Right atrium auricular region (tissue), 2 donors: ENCODE measurements at regions not wholly inside any gene's neighbourhood (a gene's known extent, or its start where the extent isn't known, plus 50 kb on each side); places are given as distances from the start of the nearest gene placed in this dataset.

Experiments used
- DNase-seq: peaks from one replicate; pipeline ENCODE4 v3.0.0-alpha.2; 2019; ENCODE audit warnings: low spot score
- H3K27ac ChIP-seq, 2 donors: fragments of 200-600 bp; sonication (generic); 1 replicate in 1 of 2; 2 replicates in 1 of 2; pipeline ENCODE4 v1.5.1; 2016 to 2019
- H3K27me3 ChIP-seq, 2 donors: fragments of 200-600 bp; sonication (generic); one replicate each; pipeline versions ENCODE4 v1.5.1 to v1.6.0; 2017 to 2019
- H3K36me3 ChIP-seq: fragments of 200-600 bp; sonication (generic); one replicate; pipeline ENCODE4 v1.5.1; 2016
- H3K4me1 ChIP-seq, 2 donors: fragments of 200-600 bp; sonication (generic); one replicate each; pipeline versions ENCODE4 v1.5.1 to v1.6.0; 2017 to 2019
- H3K4me3 ChIP-seq, 2 donors: fragments of 200-600 bp; sonication (generic); 1 replicate in 1 of 2; 2 replicates in 1 of 2; pipeline ENCODE4 v1.5.1; 2017 to 2019; ENCODE audit warnings: mild to moderate bottlenecking in 1 of 2, moderate library complexity in 1 of 2
- H3K9me3 ChIP-seq, 2 donors: fragments of 200-600 bp; sonication (generic); one replicate each; pipeline ENCODE4 v1.5.1; 2019
- TF ChIP-seq, protein P1 (sequence below), 2 donors: fragments of 200-600 bp; sonication (generic); IDR thresholded peaks; one replicate each; pipeline ENCODE4 v1.5.1; 2019; ENCODE audit warnings: antibody characterized with exemption in 2 of 2

DNA sequence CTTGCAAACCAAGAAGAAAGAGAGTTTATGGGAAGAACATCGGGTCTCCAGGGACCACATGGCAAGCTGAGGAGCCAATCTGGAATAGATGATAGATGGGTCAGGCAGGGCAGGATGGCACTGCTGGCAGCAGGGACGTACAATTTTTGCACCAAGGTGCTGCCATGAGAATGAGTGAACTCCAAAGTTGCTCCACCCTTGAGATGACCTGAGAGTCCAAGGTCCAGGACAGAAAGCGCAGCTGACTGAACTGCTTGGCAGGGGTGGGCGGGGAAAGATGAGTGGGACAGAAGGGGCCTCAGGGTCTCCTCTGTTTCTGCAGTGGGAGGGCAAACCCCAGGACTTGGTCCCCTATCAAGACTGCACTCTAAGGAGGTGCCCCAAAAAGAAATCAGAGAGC is 136.7 kb upstream of the GSC start:
- Histone ChIP-seq H3K4me1 (no peaks in the 10 kb centered on the region), H3K27me3 (no peaks in the 10 kb centered on the region), H3K4me3 (no peak overlapping the region), H3K9me3 (no peaks in the 10 kb centered on the region), H3K27ac (no peak overlapping the region), H3K36me3 (no peaks in the 10 kb centered on the region)
- TF ChIP-seq, protein P1, sequence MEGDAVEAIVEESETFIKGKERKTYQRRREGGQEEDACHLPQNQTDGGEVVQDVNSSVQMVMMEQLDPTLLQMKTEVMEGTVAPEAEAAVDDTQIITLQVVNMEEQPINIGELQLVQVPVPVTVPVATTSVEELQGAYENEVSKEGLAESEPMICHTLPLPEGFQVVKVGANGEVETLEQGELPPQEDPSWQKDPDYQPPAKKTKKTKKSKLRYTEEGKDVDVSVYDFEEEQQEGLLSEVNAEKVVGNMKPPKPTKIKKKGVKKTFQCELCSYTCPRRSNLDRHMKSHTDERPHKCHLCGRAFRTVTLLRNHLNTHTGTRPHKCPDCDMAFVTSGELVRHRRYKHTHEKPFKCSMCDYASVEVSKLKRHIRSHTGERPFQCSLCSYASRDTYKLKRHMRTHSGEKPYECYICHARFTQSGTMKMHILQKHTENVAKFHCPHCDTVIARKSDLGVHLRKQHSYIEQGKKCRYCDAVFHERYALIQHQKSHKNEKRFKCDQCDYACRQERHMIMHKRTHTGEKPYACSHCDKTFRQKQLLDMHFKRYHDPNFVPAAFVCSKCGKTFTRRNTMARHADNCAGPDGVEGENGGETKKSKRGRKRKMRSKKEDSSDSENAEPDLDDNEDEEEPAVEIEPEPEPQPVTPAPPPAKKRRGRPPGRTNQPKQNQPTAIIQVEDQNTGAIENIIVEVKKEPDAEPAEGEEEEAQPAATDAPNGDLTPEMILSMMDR (IDR thresholded peaks at IDR 0.05), result no peak
- no peak for DNase-seq

DNA sequence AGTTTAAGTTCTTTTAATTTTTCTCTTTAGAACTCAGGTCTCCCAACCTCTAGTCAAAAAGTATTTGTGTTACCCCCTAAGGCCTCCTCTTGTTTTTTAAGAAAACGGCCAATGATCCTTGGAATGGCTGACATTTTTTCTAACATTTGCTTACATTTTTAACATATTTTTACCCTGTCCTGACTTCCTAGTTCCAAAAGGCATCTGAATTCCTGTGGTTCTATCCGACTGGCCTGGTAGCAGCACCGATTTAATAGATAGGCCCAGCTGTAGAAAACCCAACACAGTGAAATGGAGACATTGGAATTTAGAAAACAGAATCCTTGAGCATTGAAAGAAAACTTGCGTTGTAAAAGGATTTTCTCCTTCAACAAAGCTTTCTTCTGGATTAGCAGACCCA is 134.7 kb upstream of the GSC start:
- DNase-seq, result no peak
- TF ChIP-seq, protein P1 (IDR thresholded peaks at IDR 0.05), result no peak
- no peak overlapping the region for H3K4me3 ChIP-seq
- no peaks in the 10 kb centered on the region for H3K27me3 ChIP-seq
- no peaks in the 10 kb centered on the region for H3K9me3 ChIP-seq
- H3K4me1 ChIP-seq, result no peaks in the 10 kb centered on the region
- H3K36me3 ChIP-seq, result no peaks in the 10 kb centered on the region
- no peak overlapping the region for H3K27ac ChIP-seq

DNA sequence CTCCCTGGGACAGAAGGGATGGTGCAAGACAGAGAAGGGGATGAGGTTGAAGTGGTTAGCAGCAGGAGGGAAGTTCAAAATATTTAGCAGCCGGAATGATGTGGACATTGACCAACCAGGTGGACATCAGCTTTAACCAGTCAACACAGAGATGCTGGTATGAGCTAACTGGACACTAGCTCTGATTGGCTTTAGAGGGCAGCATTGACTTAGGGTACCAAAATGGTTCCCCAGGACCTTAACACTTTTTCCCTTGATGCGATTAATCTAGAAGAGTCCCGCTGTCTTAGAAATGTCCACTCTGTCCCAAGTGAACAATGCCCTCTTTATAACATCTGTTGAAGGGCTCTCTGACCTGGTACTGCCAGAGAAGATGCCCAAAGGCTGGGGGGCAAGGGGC is 134.0 kb upstream of the GSC start:
- Histone ChIP-seq H3K27ac (no peak overlapping the region), H3K36me3 (no peaks in the 10 kb centered on the region), H3K27me3 (no peaks in the 10 kb centered on the region), H3K4me3 (no peak overlapping the region), H3K9me3 (no peaks in the 10 kb centered on the region), H3K4me1 (no peaks in the 10 kb centered on the region)
- no peak for DNase-seq
- TF ChIP-seq, protein P1 (IDR thresholded peaks at IDR 0.05), result no peak

DNA sequence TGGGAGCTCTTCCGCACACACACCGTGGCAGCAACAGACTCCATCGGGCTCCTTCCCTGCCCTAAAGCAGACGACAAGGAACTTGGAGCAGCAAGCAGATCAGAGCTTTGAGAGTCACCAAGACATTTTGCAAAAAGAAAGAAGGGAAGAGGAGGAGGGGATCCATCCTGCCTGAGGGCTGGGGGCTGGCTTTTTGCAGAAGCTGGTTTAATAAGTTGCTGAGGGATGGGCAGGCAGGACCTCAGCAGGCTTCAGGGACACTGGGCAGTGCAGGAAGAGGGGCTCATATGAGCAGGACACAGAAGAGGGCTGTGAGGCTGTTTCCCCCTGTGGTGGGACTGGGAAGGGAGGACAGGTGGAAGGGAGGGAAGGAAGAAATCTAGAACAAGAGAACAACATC is 133.4 kb upstream of the GSC start:
- H3K27me3 ChIP-seq, result no peaks in the 10 kb centered on the region
- DNase-seq, result no peak
- H3K27ac ChIP-seq, result no peak overlapping the region
- H3K36me3 ChIP-seq, result no peaks in the 10 kb centered on the region
- H3K4me1 ChIP-seq, result no peaks in the 10 kb centered on the region
- no peaks in the 10 kb centered on the region for H3K9me3 ChIP-seq
- H3K4me3 ChIP-seq, result no peak overlapping the region
- TF ChIP-seq, protein P1 (IDR thresholded peaks at IDR 0.05), result no peak

DNA sequence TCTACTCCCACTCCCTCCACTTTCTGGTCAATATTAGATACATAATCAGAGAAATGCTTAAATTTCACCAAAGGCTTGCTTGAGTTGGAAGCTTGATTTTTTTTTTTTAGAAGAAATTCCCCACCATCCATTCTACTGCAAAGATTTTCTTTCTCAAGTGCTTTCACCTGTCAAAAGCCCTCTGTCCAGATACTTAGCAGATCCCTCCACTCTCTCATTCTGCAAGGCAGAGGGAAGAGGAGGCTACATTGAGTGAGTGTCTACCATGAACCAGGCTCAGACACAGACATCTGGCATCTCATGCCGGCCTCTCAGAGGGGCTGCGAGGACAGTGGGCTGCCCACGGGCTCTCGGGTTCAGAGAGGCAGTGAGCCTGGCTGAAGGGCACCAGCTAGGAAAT is 127.6 kb upstream of the GSC start:
- TF ChIP-seq, protein P1 (IDR thresholded peaks at IDR 0.05), result no peak
- Histone ChIP-seq H3K27me3 (no peaks in the 10 kb centered on the region), H3K27ac (no peak overlapping the region)

DNA sequence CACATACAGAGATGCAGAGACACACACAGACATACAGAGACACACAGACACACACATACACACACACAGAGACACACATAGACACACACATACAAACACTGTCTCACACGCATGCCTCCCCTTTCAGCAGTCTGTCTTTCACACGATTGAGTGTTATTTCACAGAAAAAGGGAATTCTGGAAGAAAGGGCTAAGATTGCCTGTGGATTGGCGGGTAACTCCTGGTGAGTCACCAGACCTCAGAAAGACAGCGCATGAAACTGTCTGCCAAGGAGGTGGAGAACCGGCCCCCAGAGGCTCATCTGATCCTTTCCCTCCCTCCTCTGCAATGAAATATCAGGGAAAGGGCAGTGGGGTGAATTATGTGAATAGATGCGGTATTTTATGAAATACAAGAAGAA is 127.2 kb upstream of the GSC start:
- no peak for DNase-seq
- Histone ChIP-seq H3K27me3 (no peaks in the 10 kb centered on the region), H3K27ac (no peak overlapping the region)

More for the DNA sequence above, 127.6 kb upstream of the GSC start:
- Histone ChIP-seq H3K4me3 (no peak overlapping the region), H3K36me3 (no peaks in the 10 kb centered on the region), H3K4me1 (no peaks in the 10 kb centered on the region), H3K9me3 (no peaks in the 10 kb centered on the region)
- no peak for DNase-seq

More for the DNA sequence above, 127.2 kb upstream of the GSC start:
- Histone ChIP-seq H3K4me1 (no peaks in the 10 kb centered on the region), H3K9me3 (no peaks in the 10 kb centered on the region), H3K36me3 (no peaks in the 10 kb centered on the region), H3K4me3 (no peak overlapping the region)
- TF ChIP-seq, protein P1 (IDR thresholded peaks at IDR 0.05), result no peak
